ENCODE measurements at regions not wholly inside any gene's neighbourhood (a gene's known extent, or its start where the extent isn't known, plus 50 kb on each side); places are given as distances from the start of the nearest gene placed in this dataset.

DNA sequence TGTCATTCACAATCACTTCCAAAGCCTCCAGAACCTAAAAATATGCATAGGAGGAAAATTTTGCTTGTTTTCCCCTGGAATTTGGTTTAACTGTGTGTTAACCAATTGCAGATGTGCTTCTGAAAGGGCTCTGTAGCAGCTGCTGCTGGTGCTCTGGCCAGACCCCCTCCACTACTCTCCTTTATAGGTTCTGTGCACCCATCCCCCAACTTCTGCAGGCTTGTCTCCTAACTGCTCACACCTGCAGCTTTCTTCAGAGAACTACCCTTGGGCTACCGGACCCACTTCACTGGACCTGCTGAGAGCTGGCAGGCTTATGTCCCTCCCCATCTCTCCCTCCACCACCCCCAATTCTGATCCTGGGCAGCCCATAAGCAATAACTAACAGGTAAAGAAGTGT, 662.1 kb upstream of the DIPK2B start:
- no peak for DNase-seq

DNA sequence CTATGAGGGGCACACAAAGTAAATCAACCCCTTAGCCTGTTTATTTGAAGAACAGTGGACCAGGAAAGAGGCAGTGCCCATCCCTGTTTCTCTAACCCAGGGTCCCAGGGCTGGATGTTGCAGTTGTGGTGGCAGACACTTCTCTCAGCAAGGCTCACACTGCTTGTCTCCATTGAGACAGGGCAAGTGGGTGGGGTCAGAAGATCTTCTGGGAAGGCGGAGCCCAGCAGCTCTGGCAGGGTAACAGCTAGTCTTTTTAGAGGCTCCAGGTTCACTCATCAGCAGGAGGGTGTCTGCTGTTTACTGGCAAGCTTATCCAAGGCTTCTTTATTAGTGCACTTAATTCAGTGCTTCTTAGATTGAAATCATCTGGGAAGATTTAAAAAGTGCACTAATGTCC, 659.8 kb upstream of the DIPK2B start:
- DNase-seq, result no peak

DNA sequence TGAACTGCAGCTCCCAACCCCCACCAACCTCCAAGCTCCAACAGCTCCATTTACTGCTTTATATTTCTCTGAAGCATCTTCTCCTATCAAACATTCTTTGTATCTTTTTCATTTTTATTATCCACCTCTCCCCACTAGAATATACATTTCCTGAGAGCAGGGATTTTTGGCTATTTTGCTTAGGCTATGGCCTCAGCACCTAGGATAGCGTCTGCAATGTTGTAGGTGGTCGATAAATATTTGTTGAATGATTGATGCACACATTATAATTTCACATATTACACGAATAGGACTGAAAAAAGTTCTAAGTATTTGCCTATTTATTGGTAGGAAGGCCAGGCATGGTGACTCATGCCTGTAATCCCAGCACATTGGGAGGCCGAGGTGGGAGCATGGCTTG, 658.7 kb upstream of the DIPK2B start:
- no peak for DNase-seq

DNA sequence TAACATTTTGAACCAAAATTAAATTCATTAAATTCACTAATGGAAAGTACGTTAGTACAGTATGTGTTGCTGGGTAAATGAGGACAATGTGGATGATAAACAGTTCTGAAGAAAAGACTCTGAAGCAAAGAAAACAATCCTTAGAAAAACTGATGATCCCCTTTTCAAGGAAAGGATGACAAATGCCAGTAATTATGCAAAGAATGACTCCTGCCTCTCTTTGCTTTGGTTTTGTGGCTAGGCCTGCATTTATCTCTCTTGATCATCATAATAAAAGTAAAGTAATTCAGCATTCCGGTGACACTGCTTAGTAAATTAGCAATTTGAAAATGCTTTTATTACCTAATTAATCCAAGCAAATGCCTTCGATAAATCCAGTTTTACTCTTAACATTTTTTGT, 652.2 kb upstream of the DIPK2B start:
- DNase-seq, result no peak

GRCh38 chrX:45851434-45851991, 650.8 kb upstream of the DIPK2B start:
- DNase-seq, result peak; percentile 68

GRCh38 chrX:45850775-45851433, 650.2 kb upstream of the DIPK2B start:
- DNase-seq, result peak; percentile 48

DNA sequence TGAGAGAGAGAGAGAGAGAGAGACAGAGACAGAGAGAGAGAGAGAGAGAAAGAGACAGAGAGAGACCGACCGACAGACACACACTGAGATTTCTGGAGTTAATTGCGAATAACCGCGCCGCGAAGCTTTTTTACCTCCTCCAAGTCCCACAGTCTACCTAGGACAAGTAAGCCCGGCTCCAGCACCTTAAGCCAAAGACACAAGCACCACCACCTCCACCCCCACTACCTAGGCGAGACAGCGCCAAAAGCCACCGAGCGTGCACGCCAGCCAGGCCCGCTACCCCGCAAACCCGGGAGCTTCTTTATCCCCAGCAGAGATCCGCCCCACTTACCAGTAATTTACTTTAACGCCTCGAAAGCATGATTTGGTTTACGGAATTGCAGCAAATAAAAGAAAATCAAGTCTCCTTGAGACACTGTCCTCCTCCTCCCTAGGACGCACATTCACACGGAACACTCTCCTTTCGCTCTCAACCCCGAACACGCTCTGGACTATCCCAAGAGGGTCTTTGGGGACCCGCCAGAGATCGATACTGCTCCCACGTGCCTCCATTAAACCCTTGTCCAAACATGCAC, 649.6 kb upstream of the DIPK2B start:
- peak; percentile 47 for DNase-seq

- no peak for DNase-seq
These were observed 648.7 kb upstream of the DIPK2B start for GRCh38 chrX:45849261-45849862.

DNA sequence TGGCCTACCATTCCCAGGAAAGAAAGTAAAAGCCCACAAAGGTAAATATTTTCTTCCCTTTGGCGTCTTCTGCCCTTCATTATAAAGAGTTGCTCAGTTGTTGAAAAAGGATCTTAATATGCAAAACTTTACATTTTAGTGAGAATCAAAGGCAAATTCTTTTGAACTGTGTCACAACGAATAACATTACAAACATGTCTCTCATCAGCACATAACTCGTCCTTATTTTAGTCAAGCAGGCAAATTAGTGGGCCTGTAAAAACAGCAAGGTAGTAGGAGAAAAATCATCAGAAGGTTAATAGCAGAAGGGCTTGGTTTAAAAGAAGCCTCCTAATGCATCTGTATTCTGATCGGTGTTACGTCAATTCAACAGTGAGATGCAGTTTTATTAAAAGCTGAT, 647.3 kb upstream of the DIPK2B start:
- no peak for DNase-seq

- DNase-seq, result no peak
These were observed 645.7 kb upstream of the DIPK2B start for GRCh38 chrX:45846328-45846727.

GRCh38 chrX:45845142-45845541, 644.5 kb upstream of the DIPK2B start:
- no peak for DNase-seq

GRCh38 chrX:45843518-45843917, 642.8 kb upstream of the DIPK2B start:
- no peak for DNase-seq

DNA sequence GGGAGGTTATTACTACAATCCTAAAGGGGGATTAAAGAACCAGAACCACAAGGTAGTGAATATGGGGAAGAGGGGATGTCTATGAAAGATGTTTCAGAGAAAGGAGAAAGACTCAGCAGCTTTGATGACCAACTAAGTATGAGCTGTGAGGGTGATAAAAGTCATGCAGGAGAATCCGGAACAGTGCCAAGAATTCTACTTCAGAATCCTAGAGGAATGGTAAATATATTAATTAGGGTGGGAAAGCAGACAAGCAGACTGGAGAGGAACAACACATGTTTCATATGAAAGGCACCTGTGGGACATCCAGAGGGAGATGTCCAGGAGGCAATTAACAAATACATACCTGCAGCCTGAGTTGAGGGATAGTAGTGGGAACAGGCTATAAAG, 642.2 kb upstream of the DIPK2B start:
- DNase-seq, result no peak

GRCh38 chrX:45842207-45842925, 641.7 kb upstream of the DIPK2B start:
- DNase-seq, result no peak

GRCh38 chrX:45840411-45840950, 639.8 kb upstream of the DIPK2B start:
- no peak for DNase-seq

DNA sequence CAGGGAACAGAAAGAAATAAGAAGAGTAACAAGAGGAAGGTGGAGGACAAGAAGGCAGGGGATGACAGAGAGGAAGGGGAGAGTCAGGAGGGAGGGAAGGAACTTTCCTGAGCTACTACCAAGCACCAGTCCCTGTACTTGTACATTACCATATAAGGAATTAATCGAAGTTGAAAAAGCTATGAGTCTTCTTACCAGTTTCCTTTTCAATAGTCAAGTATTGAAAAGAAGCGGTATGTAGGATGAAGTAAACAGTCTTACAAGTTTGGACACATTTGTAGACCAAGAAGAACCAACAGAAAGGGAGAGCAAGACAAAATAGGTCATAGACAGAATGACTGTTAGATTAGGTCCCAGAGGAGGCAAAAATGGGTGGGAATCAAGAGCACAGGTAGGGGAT, 629.7 kb upstream of the DIPK2B start:
- DNase-seq, result no peak

- DNase-seq, result peak; percentile 69
These were observed 623.8 kb upstream of the DIPK2B start for GRCh38 chrX:45824471-45824870.

- no peak for DNase-seq
These were observed 622.9 kb upstream of the DIPK2B start for GRCh38 chrX:45823536-45823935.

DNA sequence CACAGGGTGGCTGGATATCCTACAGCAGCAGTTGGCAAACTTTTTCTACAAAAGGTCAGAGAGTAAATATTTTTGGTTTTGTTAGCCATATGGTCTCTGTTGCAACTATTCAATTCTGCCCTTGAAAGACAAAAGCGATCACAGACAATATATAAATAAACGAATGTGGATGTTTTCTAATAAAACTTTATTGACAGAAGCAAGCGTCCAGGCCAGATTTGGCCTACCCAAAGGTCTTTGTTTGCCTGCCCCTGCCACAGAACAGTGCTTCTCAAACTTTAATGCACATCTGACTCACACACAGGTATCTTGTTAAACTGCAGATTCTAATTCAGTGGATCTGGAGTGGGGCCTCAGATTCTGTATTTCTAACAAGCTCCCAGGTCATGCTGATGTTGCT, 621.4 kb upstream of the DIPK2B start:
- no peak for DNase-seq

GRCh38 chrX:45818913-45819312, 618.2 kb upstream of the DIPK2B start:
- DNase-seq, result no peak

- DNase-seq, result no peak
These were observed 614.8 kb upstream of the DIPK2B start for GRCh38 chrX:45815441-45815840.

DNA sequence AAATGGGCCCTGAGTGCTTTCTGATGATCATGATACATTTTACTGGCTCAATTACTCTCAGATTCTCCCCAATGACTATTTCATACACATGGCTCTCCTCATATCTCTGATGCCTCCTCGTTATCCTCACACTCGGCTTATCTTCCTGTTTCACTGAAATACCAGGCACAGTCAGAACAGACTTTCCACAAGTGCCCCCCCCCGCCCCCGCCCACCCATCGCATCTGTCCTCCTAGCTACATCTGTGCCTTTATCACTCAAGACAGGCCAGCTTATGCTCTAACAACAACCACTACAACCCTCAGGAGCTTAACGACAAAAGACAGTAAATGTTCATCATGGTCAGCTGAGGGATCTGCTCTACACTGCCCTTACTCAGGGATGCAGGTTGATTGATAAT, 610.6 kb upstream of the DIPK2B start:
- no peak for DNase-seq

Measured in stimulated activated CD8-positive, alpha-beta memory T cell treated with anti-CD3 and anti-CD28 coated beads, Interleukin-4, amount 100 ng/mL, for 48 hours (primary cell).